Endothelial cell (in vitro differentiated cells): ENCODE measurements at regions not wholly inside any gene's neighbourhood (a gene's known extent, or its start where the extent isn't known, plus 50 kb on each side); places are given as distances from the start of the nearest gene placed in this dataset.

Source experiments
- DNase-seq: peaks from one replicate; pipeline ENCODE4 v3.0.0; 2021; ENCODE audit warnings: low spot score
- H3K27ac Mint-ChIP-seq: one replicate; pipeline ENCODE4 v1.8.0; 2021; ENCODE audit warnings: mixed read lengths, inconsistent platforms; ENCODE audit not compliant: unreplicated experiment
- H3K27me3 Mint-ChIP-seq: one replicate; pipeline ENCODE4 v1.8.0; 2021; ENCODE audit warnings: mild to moderate bottlenecking, moderate library complexity, mixed read lengths, inconsistent platforms; ENCODE audit not compliant: unreplicated experiment
- H3K36me3 Mint-ChIP-seq: one replicate; pipeline ENCODE4 v1.8.0; 2021; ENCODE audit warnings: mild to moderate bottlenecking, low read depth, mixed read lengths, inconsistent platforms; ENCODE audit not compliant: unreplicated experiment
- H3K4me1 Mint-ChIP-seq: one replicate; pipeline ENCODE4 v1.8.0; 2021; ENCODE audit warnings: mild to moderate bottlenecking, mixed read lengths, inconsistent platforms; ENCODE audit not compliant: unreplicated experiment
- H3K4me3 Mint-ChIP-seq: one replicate; pipeline ENCODE4 v1.8.0; 2021; ENCODE audit warnings: mild to moderate bottlenecking, mixed read lengths, inconsistent platforms; ENCODE audit not compliant: unreplicated experiment
- H3K9me3 Mint-ChIP-seq: one replicate; pipeline ENCODE4 v1.8.0; 2021; ENCODE audit warnings: mixed read lengths, inconsistent platforms; ENCODE audit not compliant: unreplicated experiment
- TF ChIP-seq, protein P1 (sequence below): fragments of 200-600 bp; sonication (generic); IDR thresholded peaks from one replicate; pipeline ENCODE4 v1.5.0; 2021; ENCODE audit warnings: antibody characterized with exemption; ENCODE audit not compliant: unreplicated experiment

DNA sequence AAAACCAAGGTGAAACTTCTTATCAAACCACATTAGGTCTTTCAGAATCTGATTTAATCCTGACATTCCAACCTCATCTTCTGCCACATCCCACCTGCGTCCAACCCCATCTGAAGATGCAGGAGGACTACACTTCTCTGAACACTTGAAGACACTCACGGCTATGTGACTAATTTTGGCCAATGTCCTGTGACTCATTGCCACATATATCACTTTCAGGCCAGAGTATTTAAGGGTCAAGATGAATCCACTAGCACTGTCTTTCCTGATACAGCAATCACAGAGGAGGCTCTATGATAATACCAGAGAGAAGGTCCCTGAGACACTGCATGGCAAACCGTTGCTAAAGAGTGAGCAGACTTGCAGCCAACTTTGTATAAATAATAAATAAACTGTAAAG lies 323.4 kb downstream of the NR2F1-AS1 start:
- H3K4me1 Mint-ChIP-seq: no peaks in the 10 kb centered on the region
- DNase-seq: no peak
- no peaks in the 10 kb centered on the region for H3K9me3 Mint-ChIP-seq
- TF ChIP-seq, protein P1, sequence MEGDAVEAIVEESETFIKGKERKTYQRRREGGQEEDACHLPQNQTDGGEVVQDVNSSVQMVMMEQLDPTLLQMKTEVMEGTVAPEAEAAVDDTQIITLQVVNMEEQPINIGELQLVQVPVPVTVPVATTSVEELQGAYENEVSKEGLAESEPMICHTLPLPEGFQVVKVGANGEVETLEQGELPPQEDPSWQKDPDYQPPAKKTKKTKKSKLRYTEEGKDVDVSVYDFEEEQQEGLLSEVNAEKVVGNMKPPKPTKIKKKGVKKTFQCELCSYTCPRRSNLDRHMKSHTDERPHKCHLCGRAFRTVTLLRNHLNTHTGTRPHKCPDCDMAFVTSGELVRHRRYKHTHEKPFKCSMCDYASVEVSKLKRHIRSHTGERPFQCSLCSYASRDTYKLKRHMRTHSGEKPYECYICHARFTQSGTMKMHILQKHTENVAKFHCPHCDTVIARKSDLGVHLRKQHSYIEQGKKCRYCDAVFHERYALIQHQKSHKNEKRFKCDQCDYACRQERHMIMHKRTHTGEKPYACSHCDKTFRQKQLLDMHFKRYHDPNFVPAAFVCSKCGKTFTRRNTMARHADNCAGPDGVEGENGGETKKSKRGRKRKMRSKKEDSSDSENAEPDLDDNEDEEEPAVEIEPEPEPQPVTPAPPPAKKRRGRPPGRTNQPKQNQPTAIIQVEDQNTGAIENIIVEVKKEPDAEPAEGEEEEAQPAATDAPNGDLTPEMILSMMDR: no peak
- H3K36me3 Mint-ChIP-seq: no peaks in the 10 kb centered on the region
- H3K27me3 Mint-ChIP-seq: no peaks in the 10 kb centered on the region
- H3K27ac Mint-ChIP-seq: no peak overlapping the region
- H3K4me3 Mint-ChIP-seq: no peak overlapping the region

DNA sequence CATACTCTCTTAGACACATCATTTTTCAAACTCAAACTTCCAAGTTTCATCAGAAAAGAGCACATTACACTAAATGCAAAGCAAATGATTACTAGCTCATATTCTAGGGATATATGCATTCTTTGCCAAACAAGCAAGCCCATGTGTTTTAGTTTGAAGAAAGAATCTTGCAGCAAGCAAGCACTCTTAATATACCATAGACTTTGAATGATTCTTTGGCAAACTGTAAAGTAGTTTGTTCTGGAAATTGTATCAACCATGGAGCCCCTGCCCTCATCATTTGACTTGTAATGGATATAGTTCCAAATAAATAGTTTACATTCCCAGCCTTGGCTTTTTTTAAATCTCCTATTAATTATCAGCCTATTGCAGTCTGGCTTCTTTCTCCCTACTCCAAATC lies 325.2 kb downstream of the NR2F1-AS1 start:
- Mint-ChIP-seq H3K4me3 (no peak overlapping the region), H3K9me3 (no peaks in the 10 kb centered on the region), H3K27ac (no peak overlapping the region), H3K4me1 (no peaks in the 10 kb centered on the region), H3K27me3 (no peaks in the 10 kb centered on the region), H3K36me3 (no peaks in the 10 kb centered on the region)
- TF ChIP-seq, protein P1: no peak
- no peak for DNase-seq

DNA sequence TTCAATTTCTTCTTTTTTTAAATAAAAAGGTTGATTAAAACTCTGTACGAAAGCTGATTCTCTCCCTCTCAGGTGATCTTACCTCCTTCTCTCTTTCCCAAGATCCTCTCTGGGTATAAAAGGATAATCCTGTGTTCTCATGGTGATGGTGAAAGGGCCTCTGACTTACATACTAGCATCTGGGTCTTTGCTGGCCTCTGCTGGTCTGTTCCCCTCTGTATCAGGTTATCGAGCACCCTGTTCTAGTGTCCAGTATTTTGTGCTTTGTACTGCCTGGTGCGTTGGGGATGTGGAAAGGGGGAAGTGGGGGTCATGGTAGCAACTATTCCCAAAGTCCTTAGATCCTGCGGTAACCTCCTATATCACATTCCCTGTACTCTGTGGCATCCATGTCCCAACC lies 328.9 kb downstream of the NR2F1-AS1 start:
- TF ChIP-seq, protein P1: no peak
- H3K27me3 Mint-ChIP-seq: no peaks in the 10 kb centered on the region

DNA sequence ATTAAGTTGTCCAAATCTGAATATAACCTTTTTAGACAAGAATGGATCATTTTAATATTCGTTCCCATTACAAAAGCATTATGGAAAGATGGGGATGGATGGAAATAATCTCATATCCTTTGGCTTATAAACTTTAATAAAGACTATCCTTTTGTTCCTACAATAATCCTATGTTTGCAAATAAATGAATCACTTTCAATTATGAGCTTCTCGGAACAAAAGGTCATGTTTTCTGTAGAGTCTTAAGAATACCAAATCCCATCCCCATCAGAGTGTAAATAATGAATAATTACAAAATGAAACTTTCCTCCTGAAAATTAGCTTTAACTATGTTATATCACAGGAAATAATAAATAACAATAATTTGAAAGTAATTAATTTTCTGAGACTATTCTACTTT lies 329.7 kb downstream of the NR2F1-AS1 start:
- Mint-ChIP-seq H3K36me3 (no peaks in the 10 kb centered on the region), H3K4me1 (peaks cover 11% of the 10 kb centered on the region), H3K27ac (no peak overlapping the region), H3K9me3 (no peaks in the 10 kb centered on the region), H3K4me3 (no peak overlapping the region), H3K27me3 (no peaks in the 10 kb centered on the region)
- TF ChIP-seq, protein P1: no peak
- no peak for DNase-seq

More for the DNA sequence above, 328.9 kb downstream of the NR2F1-AS1 start:
- no peak overlapping the region for H3K4me3 Mint-ChIP-seq
- no peaks in the 10 kb centered on the region for H3K36me3 Mint-ChIP-seq
- peaks cover 3% of the 10 kb centered on the region for H3K4me1 Mint-ChIP-seq
- H3K9me3 Mint-ChIP-seq: no peaks in the 10 kb centered on the region
- H3K27ac Mint-ChIP-seq: no peak overlapping the region
- no peak for DNase-seq

DNA sequence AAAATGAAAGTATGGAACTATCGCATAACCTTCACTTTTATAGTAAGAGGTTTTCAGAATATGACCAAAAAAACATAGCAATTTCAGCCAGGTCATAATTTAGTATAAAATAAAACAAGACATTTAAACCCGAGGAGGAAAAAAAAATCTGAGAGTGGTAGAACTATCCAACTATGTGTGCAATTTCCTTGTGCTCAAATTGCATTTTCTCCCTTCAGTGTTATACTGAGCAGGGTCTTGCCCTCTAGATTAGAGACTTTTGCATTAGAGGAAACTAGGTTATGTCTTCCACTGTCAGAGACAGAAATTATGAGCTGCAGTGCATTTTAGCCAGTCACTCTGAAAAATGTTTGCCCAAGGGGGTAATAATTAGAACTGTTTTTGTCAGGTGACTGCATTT lies 330.6 kb downstream of the NR2F1-AS1 start:
- no peak for DNase-seq
- H3K9me3 Mint-ChIP-seq: no peaks in the 10 kb centered on the region
- no peaks in the 10 kb centered on the region for H3K36me3 Mint-ChIP-seq
- TF ChIP-seq, protein P1: no peak
- no peak overlapping the region for H3K27ac Mint-ChIP-seq
- H3K4me3 Mint-ChIP-seq: no peak overlapping the region
- H3K27me3 Mint-ChIP-seq: no peaks in the 10 kb centered on the region
- peaks cover 15% of the 10 kb centered on the region for H3K4me1 Mint-ChIP-seq
